IMR-90 (cell line): ENCODE measurements at regions not wholly inside any gene's neighbourhood (a gene's known extent, or its start where the extent isn't known, plus 50 kb on each side); places are given as distances from the start of the nearest gene placed in this dataset.

Experiments used
- ATAC-seq: fragments of 200-7000 bp; cut with Tn5 transposase; 2 replicates; pipeline ENCODE4 v1.9.1; 2020; ENCODE audit warnings: low read depth, mild to moderate bottlenecking, moderate library complexity
- BruUV-seq: library from RNA; stranded (reverse); fragments of 400-500 nt; replicated peaks from 2 replicates; lab custom pipeline; 2021; lab: Mats Ljungman, UMichigan
- CTCF ChIA-PET: fragments of 300-600 bp; formaldehyde crosslinking; extraction: SDS; loops from one replicate; lab custom pipeline; 2021; ENCODE audit warnings: antibody characterized with exemption; lab: Yijun Ruan, JAX
- POLR2A ChIA-PET: fragments of 300-600 bp; sonication (Branson Sonifier 250); formaldehyde crosslinking; loops from one replicate; lab custom pipeline; 2022; ENCODE audit warnings: antibody characterized with exemption; ENCODE audit not compliant: unreplicated experiment; lab: Charles Lee
- DNase-seq: peaks from one replicate; pipeline ENCODE4 v3.0.0; 2013
- H2AFZ ChIP-seq: replicated peaks from 2 replicates; pipeline ENCODE3; 2013; ENCODE audit warnings: low read length, mild to moderate bottlenecking; ENCODE audit not compliant: poor library complexity
- H2AK5ac ChIP-seq: 2 replicates; pipeline ENCODE4 v1.6.1; 2013; ENCODE audit warnings: low read depth, low read length, inconsistent platforms
- H2AK9ac ChIP-seq: replicated peaks from 2 replicates; pipeline ENCODE3; 2013; ENCODE audit warnings: mild to moderate bottlenecking, low read depth, low read length, moderate library complexity; ENCODE audit not compliant: poor library complexity
- H2BK120ac ChIP-seq: 2 replicates; pipeline ENCODE4 v1.6.1; 2013; ENCODE audit warnings: low read depth, low read length, inconsistent platforms
- H2BK15ac ChIP-seq: 3 replicates; pipeline ENCODE4 v1.6.1; 2013; ENCODE audit warnings: low read depth, low read length, inconsistent platforms
- H2BK20ac ChIP-seq: 2 replicates; pipeline ENCODE4 v1.6.1; 2013; ENCODE audit warnings: low read depth, mild to moderate bottlenecking, inconsistent platforms, low read length, moderate library complexity
- H2BK5ac ChIP-seq: 2 replicates; pipeline ENCODE4 v1.6.1; 2013; ENCODE audit warnings: mild to moderate bottlenecking, low read depth, low read length, inconsistent platforms; ENCODE audit not compliant: poor library complexity, severe bottlenecking
- H3K14ac ChIP-seq: replicated peaks from 2 replicates; pipeline ENCODE4 v1.6.1; 2013; ENCODE audit warnings: low read depth, low read length, inconsistent platforms
- H3K18ac ChIP-seq: 2 replicates; pipeline ENCODE4 v1.6.1; 2013; ENCODE audit warnings: low read depth, low read length, control low read depth
- H3K23ac ChIP-seq: 2 replicates; pipeline ENCODE4 v1.6.1; 2013; ENCODE audit warnings: low read depth, low read length, inconsistent platforms
- H3K27ac ChIP-seq: 2 replicates; pipeline ENCODE4 v1.5.1; 2013; ENCODE audit warnings: mild to moderate bottlenecking, control low read depth, low read length; ENCODE audit not compliant: insufficient read depth
- H3K27me3 ChIP-seq: 2 replicates; pipeline ENCODE4 v1.6.1; 2013; ENCODE audit warnings: low read length; ENCODE audit not compliant: control insufficient read depth, insufficient read depth
- H3K36me3 ChIP-seq: 2 replicates; pipeline ENCODE4 v1.6.1; 2013; ENCODE audit warnings: low read length, mixed read lengths; ENCODE audit not compliant: control insufficient read depth, insufficient read depth
- H3K4ac ChIP-seq: 2 replicates; pipeline ENCODE4 v1.6.1; 2013; ENCODE audit warnings: low read depth, low read length, inconsistent platforms
- H3K4me1 ChIP-seq: 2 replicates; pipeline ENCODE4 v1.6.1; 2013; ENCODE audit warnings: low read length, mixed read lengths; ENCODE audit not compliant: control insufficient read depth, insufficient read depth
- H3K4me2 ChIP-seq: 2 replicates; pipeline ENCODE4 v1.6.1; 2013; ENCODE audit warnings: low read depth, mild to moderate bottlenecking, control low read depth, low read length, moderate library complexity
- H3K4me3 ChIP-seq: 2 replicates; pipeline ENCODE4 v1.5.1; 2013; ENCODE audit warnings: low read depth, mild to moderate bottlenecking, control low read depth, low read length, moderate library complexity; ENCODE audit not compliant: insufficient read depth
- H3K56ac ChIP-seq: 2 replicates; pipeline ENCODE4 v1.6.1; 2013; ENCODE audit warnings: low read length, inconsistent platforms; ENCODE audit not compliant: insufficient read depth; ENCODE audit errors: extremely low read depth
- H3K79me1 ChIP-seq, 2 experiments: 2 replicates each; pipeline ENCODE4 v1.6.1; 2013; ENCODE audit warnings: low read length in 2 of 2, inconsistent platforms in 1 of 2, low read depth in 1 of 2
- H3K9ac ChIP-seq: 2 replicates; pipeline ENCODE4 v1.6.1; 2013; ENCODE audit warnings: low read depth, low read length, control low read depth
- H3K9me1 ChIP-seq: 2 replicates; pipeline ENCODE4 v1.6.1; 2013; ENCODE audit warnings: low read length, inconsistent platforms; ENCODE audit not compliant: insufficient read depth
- H3K9me3 ChIP-seq: 2 replicates; pipeline ENCODE4 v1.6.1; 2013; ENCODE audit warnings: low read length; ENCODE audit not compliant: control insufficient read depth, insufficient read depth
- H4K20me1 ChIP-seq: 2 replicates; pipeline ENCODE4 v1.6.1; 2013; ENCODE audit warnings: low read length, inconsistent platforms; ENCODE audit not compliant: insufficient read depth
- H4K5ac ChIP-seq: 2 replicates; pipeline ENCODE4 v1.6.1; 2013; ENCODE audit warnings: mild to moderate bottlenecking, low read depth, low read length, control low read depth
- H4K8ac ChIP-seq, 2 experiments: 2 replicates each; pipeline ENCODE4 v1.6.1; 2013; ENCODE audit warnings: low read depth in 2 of 2, low read length in 2 of 2, control low read depth in 1 of 2, inconsistent platforms in 1 of 2
- H4K91ac ChIP-seq: 2 replicates; pipeline ENCODE4 v1.6.1; 2013; ENCODE audit warnings: low read depth, low read length, inconsistent platforms; ENCODE audit not compliant: insufficient read depth
- BHLHE40 ChIP-seq: fragments of 150-350 bp; IDR thresholded peaks from 2 replicates; pipeline ENCODE4 v1.6.1; 2016; ENCODE audit warnings: mild to moderate bottlenecking, low read depth, low read length
- CEBPB ChIP-seq: IDR thresholded peaks from 2 replicates; pipeline ENCODE4 v1.6.1; 2012; ENCODE audit warnings: low read depth, low read length, improper control_type of control experiment
- CHD1 ChIP-seq: IDR thresholded peaks from 2 replicates; pipeline ENCODE4 v1.6.1; 2012; ENCODE audit warnings: low read depth, low read length, improper control_type of control experiment
- FOS ChIP-seq: fragments of 150-350 bp; IDR thresholded peaks from 2 replicates; pipeline ENCODE4 v1.6.1; 2016; ENCODE audit warnings: low read depth, low read length
- MAFK ChIP-seq: IDR thresholded peaks from 2 replicates; pipeline ENCODE4 v1.6.1; 2012; ENCODE audit warnings: low read depth, low read length, improper control_type of control experiment
- MAZ ChIP-seq: IDR thresholded peaks from 2 replicates; pipeline ENCODE4 v1.6.1; 2012; ENCODE audit warnings: low read depth, mild to moderate bottlenecking, low read length, improper control_type of control experiment, moderate library complexity, borderline replicate concordance
- MXI1 ChIP-seq: IDR thresholded peaks from 2 replicates; pipeline ENCODE4 v1.6.1; 2012; ENCODE audit warnings: low read depth, mild to moderate bottlenecking, low read length, moderate library complexity, borderline replicate concordance
- NFE2L2 ChIP-seq: fragments of 150-350 bp; IDR thresholded peaks from 2 replicates; pipeline ENCODE4 v1.6.1; 2016; ENCODE audit warnings: low read depth, mild to moderate bottlenecking, low read length
- POLR2A ChIP-seq: IDR thresholded peaks from 2 replicates; pipeline ENCODE4 v1.6.1; 2012; ENCODE audit warnings: mild to moderate bottlenecking, low read depth, low read length
- RAD21 ChIP-seq: IDR thresholded peaks from 2 replicates; pipeline ENCODE4 v1.6.1; 2012; ENCODE audit warnings: low read length, improper control_type of control experiment
- RCOR1 ChIP-seq: IDR thresholded peaks from 2 replicates; pipeline ENCODE4 v1.6.1; 2012; ENCODE audit warnings: mild to moderate bottlenecking, low read length, improper control_type of control experiment; ENCODE audit not compliant: insufficient replicate concordance
- RFX5 ChIP-seq: IDR thresholded peaks from 2 replicates; pipeline ENCODE4 v1.8.0; 2012; ENCODE audit warnings: low read depth, mild to moderate bottlenecking, low read length, moderate library complexity
- SMC3 ChIP-seq: fragments of 150-350 bp; IDR thresholded peaks from 2 replicates; pipeline ENCODE4 v1.6.1; 2016; ENCODE audit warnings: low read depth, mild to moderate bottlenecking, antibody characterized with exemption, low read length, moderate library complexity
- WGBS, 2 experiments: methylation state at CpG; one replicate each; pipeline versions ENCODE4 v1.1.5 to v1.1.7; 2013; ENCODE audit warnings: missing lambda C conversion rate in 2 of 2; ENCODE audit not compliant: insufficient read length in 1 of 2; ENCODE audit errors: extremely low coverage in 2 of 2; 5-methylcytosine and 5-hydroxymethylcytosine counted together
- dilution Hi-C: fragments of 300-500 bp; cut with HindIII; formaldehyde crosslinking; loops from one replicate; pipeline ENCODE4 v1.14.3; 2018; ENCODE audit warnings: low sequenced_read_pairs; ENCODE audit not compliant: unreplicated experiment
- in situ Hi-C: fragments of 300-500 bp; cut with MboI; formaldehyde crosslinking; loops from 3 replicates; pipeline ENCODE4 v1.14.3; 2019; ENCODE audit warnings: low sequenced_read_pairs, inconsistent platforms, mixed read lengths
- intact Hi-C: fragments of 100-400 bp; cut with micrococcal nuclease; formaldehyde crosslinking; loops from 2 replicates; pipeline ENCODE4 v1.10.0; 2022
- TF ChIP-seq, protein P1 (sequence below): conservative IDR thresholded peaks from 2 replicates; pipeline ENCODE4 v1.5.1; 2012; ENCODE audit warnings: mild to moderate bottlenecking, low read depth, low read length, improper control_type of control experiment
- TF ChIP-seq, protein P2 (sequence below): fragments of 150-350 bp; IDR thresholded peaks from 2 replicates; pipeline ENCODE4 v1.6.1; 2017; ENCODE audit warnings: mild to moderate bottlenecking, antibody characterized with exemption, low read length, low read depth
- TF ChIP-seq, protein P3 (sequence below): fragments of 150-350 bp; IDR thresholded peaks from 2 replicates; pipeline ENCODE4 v1.6.1; 2016; ENCODE audit warnings: low read depth, mild to moderate bottlenecking, low read length, moderate library complexity, borderline replicate concordance

DNA sequence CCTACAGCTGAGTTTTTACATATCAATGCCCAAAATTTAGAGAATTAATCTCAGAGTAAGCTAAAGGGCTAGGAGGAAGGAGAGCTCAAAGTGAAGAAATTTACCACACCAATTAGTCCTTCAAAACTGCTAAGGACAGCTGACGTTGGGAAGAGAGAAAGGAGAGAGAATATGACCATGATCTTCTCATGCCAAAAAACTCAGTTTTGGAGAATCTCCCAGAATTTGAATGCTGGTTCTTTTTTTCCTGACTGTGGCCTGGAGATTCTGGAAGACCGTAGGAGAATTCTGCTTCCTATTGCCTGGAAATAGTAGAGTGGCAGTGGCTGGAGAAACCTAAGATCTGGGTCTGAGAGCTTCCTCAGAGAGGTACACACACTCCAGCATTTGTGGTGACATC is 834.4 kb upstream of the SLIT2 start:
- ATAC-seq = no peak
- intact Hi-C loops = no loop called here

More for the DNA sequence above, 834.4 kb upstream of the SLIT2 start:
- Histone ChIP-seq H2AFZ (no peak overlapping the region), H3K9ac (no peak overlapping the region), H4K5ac (no peak overlapping the region), H3K9me1 (no peaks in the 10 kb centered on the region), H4K20me1 (no peaks in the 10 kb centered on the region), H2BK15ac (no peak overlapping the region), H3K79me1 (no peaks in the 10 kb centered on the region), H2BK5ac (no peak overlapping the region), H3K9me3 (no peaks in the 10 kb centered on the region), H3K36me3 (no peaks in the 10 kb centered on the region), H3K14ac (no peak overlapping the region), H2AK9ac (no peak overlapping the region), H3K4ac (no peak overlapping the region), H2BK20ac (no peak overlapping the region), H4K91ac (no peak overlapping the region), H3K23ac (no peak overlapping the region), H3K56ac (no peak overlapping the region), H4K8ac (no peak overlapping the region), H3K27ac (no peak overlapping the region), H2AK5ac (no peak overlapping the region), H2BK120ac (no peak overlapping the region), H3K4me3 (no peak overlapping the region), H3K18ac (no peak overlapping the region), H3K4me1 (no peaks in the 10 kb centered on the region), H3K27me3 (no peaks in the 10 kb centered on the region), H3K4me2 (no peak overlapping the region)
- dilution Hi-C loops (no loop called here), in situ Hi-C loops (no loop called here)
- POLR2A ChIA-PET = no interaction called here
- DNase-seq = no peak
- TF ChIP-seq MXI1 (no peak), FOS (no peak), CHD1 (no peak), POLR2A (no peak), SMC3 (no peak), RCOR1 (no peak), RAD21 (no peak), RFX5 (no peak), MAFK (no peak), NFE2L2 (no peak), BHLHE40 (no peak), CEBPB (no peak), MAZ (no peak)
- TF ChIP-seq, protein P1, sequence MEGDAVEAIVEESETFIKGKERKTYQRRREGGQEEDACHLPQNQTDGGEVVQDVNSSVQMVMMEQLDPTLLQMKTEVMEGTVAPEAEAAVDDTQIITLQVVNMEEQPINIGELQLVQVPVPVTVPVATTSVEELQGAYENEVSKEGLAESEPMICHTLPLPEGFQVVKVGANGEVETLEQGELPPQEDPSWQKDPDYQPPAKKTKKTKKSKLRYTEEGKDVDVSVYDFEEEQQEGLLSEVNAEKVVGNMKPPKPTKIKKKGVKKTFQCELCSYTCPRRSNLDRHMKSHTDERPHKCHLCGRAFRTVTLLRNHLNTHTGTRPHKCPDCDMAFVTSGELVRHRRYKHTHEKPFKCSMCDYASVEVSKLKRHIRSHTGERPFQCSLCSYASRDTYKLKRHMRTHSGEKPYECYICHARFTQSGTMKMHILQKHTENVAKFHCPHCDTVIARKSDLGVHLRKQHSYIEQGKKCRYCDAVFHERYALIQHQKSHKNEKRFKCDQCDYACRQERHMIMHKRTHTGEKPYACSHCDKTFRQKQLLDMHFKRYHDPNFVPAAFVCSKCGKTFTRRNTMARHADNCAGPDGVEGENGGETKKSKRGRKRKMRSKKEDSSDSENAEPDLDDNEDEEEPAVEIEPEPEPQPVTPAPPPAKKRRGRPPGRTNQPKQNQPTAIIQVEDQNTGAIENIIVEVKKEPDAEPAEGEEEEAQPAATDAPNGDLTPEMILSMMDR = no peak
- TF ChIP-seq, protein P2, sequence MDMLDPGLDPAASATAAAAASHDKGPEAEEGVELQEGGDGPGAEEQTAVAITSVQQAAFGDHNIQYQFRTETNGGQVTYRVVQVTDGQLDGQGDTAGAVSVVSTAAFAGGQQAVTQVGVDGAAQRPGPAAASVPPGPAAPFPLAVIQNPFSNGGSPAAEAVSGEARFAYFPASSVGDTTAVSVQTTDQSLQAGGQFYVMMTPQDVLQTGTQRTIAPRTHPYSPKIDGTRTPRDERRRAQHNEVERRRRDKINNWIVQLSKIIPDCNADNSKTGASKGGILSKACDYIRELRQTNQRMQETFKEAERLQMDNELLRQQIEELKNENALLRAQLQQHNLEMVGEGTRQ = no peak
- TF ChIP-seq, protein P3, sequence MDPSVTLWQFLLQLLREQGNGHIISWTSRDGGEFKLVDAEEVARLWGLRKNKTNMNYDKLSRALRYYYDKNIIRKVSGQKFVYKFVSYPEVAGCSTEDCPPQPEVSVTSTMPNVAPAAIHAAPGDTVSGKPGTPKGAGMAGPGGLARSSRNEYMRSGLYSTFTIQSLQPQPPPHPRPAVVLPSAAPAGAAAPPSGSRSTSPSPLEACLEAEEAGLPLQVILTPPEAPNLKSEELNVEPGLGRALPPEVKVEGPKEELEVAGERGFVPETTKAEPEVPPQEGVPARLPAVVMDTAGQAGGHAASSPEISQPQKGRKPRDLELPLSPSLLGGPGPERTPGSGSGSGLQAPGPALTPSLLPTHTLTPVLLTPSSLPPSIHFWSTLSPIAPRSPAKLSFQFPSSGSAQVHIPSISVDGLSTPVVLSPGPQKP = no peak
- no CpG with 5 or more reads among the region's 2 CpGs for WGBS, 2 experiments
- BruUV-seq = no TSS peak
- CTCF ChIA-PET = interaction anchor here (0.6 kb wide), 1 partner anchor 23 kb away, joined by 4 read pairs; no protein-coding TSS in a partner anchor
